Sciatic nerve (tissue), 2 donors: ENCODE measurements at regions not wholly inside any gene's neighbourhood (a gene's known extent, or its start where the extent isn't known, plus 50 kb on each side); places are given as distances from the start of the nearest gene placed in this dataset.
"Not testable (repeated sequence)": the region's sequence is repeated elsewhere in the genome, so short reads cannot be mapped to it uniquely, and the experiment has no call there.

Experiments used
- ATAC-seq: fragments of 200-7000 bp; cut with Tn5 transposase; one replicate; pipeline ENCODE4 v1.9.1; 2020; ENCODE audit warnings: mild to moderate bottlenecking, moderate library complexity
- DNase-seq: peaks from one replicate; pipeline ENCODE4 v3.0.0-alpha.2; 2020; ENCODE audit warnings: low spot score
- intact Hi-C: fragments of 100-400 bp; cut with DNase I; formaldehyde crosslinking; loops from one replicate; pipeline ENCODE4 v1.14.2; 2022
- donor health status: DM: no; HTN: no; CAD: no.
- donor health status: DM: no; HTN: no; CAD: no.

GRCh38 chr6:167406533-167407238 is 81.8 kb downstream of the TTLL2 start:
- intact Hi-C loops, DNase-seq, ATAC-seq: not testable (repeated sequence)

GRCh38 chr6:167407239-167408064 is 82.6 kb downstream of the TTLL2 start:
- intact Hi-C loops: no loop called here
- DNase-seq (no peak), ATAC-seq (no peak)

- intact Hi-C loops: no loop called here
- ATAC-seq (no peak), DNase-seq (no peak)
Observed at GRCh38 chr6:167408235-167408869, 83.5 kb downstream of the TTLL2 start.

GRCh38 chr6:167409079-167409478 is 84.2 kb downstream of the TTLL2 start:
- DNase-seq: no peak
- ATAC-seq: no peak
- intact Hi-C loops: no loop called here

GRCh38 chr6:167409694-167410093 is 84.8 kb downstream of the TTLL2 start:
- no peak for DNase-seq
- intact Hi-C loops: no loop called here
- ATAC-seq: no peak

GRCh38 chr6:167410462-167410861 is 85.6 kb downstream of the TTLL2 start:
- intact Hi-C loops: no loop called here
- ATAC-seq (peak; percentile 35), DNase-seq (no peak)

- DNase-seq (no peak), ATAC-seq (no peak)
- intact Hi-C loops: no loop called here
Observed at GRCh38 chr6:167412506-167412905, 87.6 kb downstream of the TTLL2 start.

- DNase-seq: no peak
- ATAC-seq: no peak
- intact Hi-C loops: no loop called here
Observed at GRCh38 chr6:167415441-167415961, 90.6 kb downstream of the TTLL2 start.

GRCh38 chr6:167416676-167417430 is 92.0 kb downstream of the TTLL2 start:
- intact Hi-C loops: no loop called here
- ATAC-seq (no peak), DNase-seq (no peak)

GRCh38 chr6:167420177-167420576 is 95.3 kb downstream of the TTLL2 start:
- ATAC-seq (no peak), DNase-seq (peak; percentile 39)
- intact Hi-C loops: no loop called here

- no peak for ATAC-seq
- peak; percentile 50 for DNase-seq
- intact Hi-C loops: no loop called here
Observed at GRCh38 chr6:167420858-167421766, 96.2 kb downstream of the TTLL2 start.

- not testable (repeated sequence) for ATAC-seq, DNase-seq
Observed at GRCh38 chr6:167421944-167422343, 97.1 kb downstream of the TTLL2 start.

GRCh38 chr6:167422934-167423333 is 98.0 kb downstream of the TTLL2 start:
- intact Hi-C loops: no loop called here
- DNase-seq: peak; percentile 38
- ATAC-seq: no peak

More at GRCh38 chr6:167421944-167422343, 97.1 kb downstream of the TTLL2 start:
- intact Hi-C loops: not testable (repeated sequence)

GRCh38 chr6:167424060-167424673 is 99.3 kb downstream of the TTLL2 start:
- ATAC-seq: no peak
- intact Hi-C loops: no loop called here
- DNase-seq: peak; percentile 44

GRCh38 chr6:167424700-167425099 is 99.8 kb downstream of the TTLL2 start:
- intact Hi-C loops: no loop called here
- ATAC-seq (no peak), DNase-seq (peak; percentile 32)

- DNase-seq: no peak
- ATAC-seq: no peak
- intact Hi-C loops: no loop called here
Observed at GRCh38 chr6:167426084-167426483, 101.2 kb downstream of the TTLL2 start.

GRCh38 chr6:167426651-167427050 is 101.8 kb downstream of the TTLL2 start:
- ATAC-seq (peak; percentile 10), DNase-seq (peak; percentile 10)
- intact Hi-C loops: no loop called here
